ENCODE measurements at regions not wholly inside any gene's neighbourhood (a gene's known extent, or its start where the extent isn't known, plus 50 kb on each side); places are given as distances from the start of the nearest gene placed in this dataset.
A peak's percentile ranks its signal among the peaks of the same experiment; 100 is the strongest.

- H3K4ac ChIP-seq (ENCODE audit: low read length) = no peak overlapping the region
- WGBS, 2 donors (ENCODE audit: extremely low coverage in 2 of 2, insufficient read length in 2 of 2, insufficient replicate concordance in 1 of 2) = no CpG with 5 or more reads among the region's 2 CpGs
These were observed 149.0 kb upstream of the DPH6 start for GRCh38 chr15:35695003-35695402.

DNA sequence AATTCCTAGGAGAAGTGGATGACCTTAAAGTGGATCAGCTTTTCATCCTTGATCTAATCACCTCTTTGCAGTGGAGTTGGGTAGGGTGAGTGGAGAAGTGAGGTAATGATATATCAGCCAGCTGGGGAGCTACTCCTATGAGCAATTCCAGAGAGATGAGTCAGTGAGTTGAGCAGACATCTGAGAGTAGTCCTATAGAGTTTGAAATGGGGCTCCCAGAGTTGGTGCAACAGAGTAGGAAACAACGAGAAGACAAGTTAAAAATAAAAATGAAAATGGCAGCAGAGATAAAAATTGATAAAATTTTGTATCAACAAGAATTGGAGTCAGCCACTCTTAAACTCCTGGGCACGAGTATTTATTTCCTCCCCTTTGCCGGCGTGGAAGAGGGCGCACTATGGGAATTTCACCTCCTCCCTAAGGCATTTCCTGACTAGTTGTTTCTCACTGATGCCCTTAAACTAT is 150.8 kb upstream of the DPH6 start:
- no peak for DNase-seq (ENCODE audit: low spot score)

More at GRCh38 chr15:35695003-35695402, 149.0 kb upstream of the DPH6 start:
- Histone ChIP-seq H3K4me3 (ENCODE audit: low read length in 2 of 2) (no peak overlapping the region), H2AFZ (ENCODE audit: low read length) (no peak overlapping the region), H2AK5ac (ENCODE audit: low read depth, low read length) (no peak overlapping the region), H3K18ac (ENCODE audit: low read length) (no peak overlapping the region), H3K14ac (ENCODE audit: low read length) (no peak overlapping the region), H3K4me1 (ENCODE audit: control insufficient read depth in 2 of 2, insufficient read depth in 1 of 2, low read depth in 1 of 2, low read length in 2 of 2) (peaks cover 6 to 28% of the 10 kb centered on the region in 2 donors), H3K27ac (replicated peaks; ENCODE audit: low read length) (no peak overlapping the region), H3K36me3 (replicated peaks in 1 of 2; ENCODE audit: control insufficient read depth in 2 of 2, insufficient read depth in 2 of 2, low read length in 2 of 2) (no peaks in the 10 kb centered on the region), H3K4me2 (ENCODE audit: insufficient read depth, low read length, poor library complexity, severe bottlenecking) (no peak overlapping the region), H2BK15ac (ENCODE audit: low read length) (no peak overlapping the region), H2BK12ac (ENCODE audit: low read length) (no peak overlapping the region), H3K9me3 (replicated peaks in 1 of 2; ENCODE audit: control insufficient read depth in 2 of 2, insufficient read depth in 1 of 2, low read depth in 1 of 2, low read length in 2 of 2) (no peaks in the 10 kb centered on the region), H4K8ac (ENCODE audit: low read depth, low read length) (no peak overlapping the region), H2BK120ac (ENCODE audit: low read depth, low read length) (no peak overlapping the region), H3K23ac (ENCODE audit: low read depth, low read length, poor library complexity) (no peak overlapping the region), H3K9ac (ENCODE audit: low read depth, low read length, poor library complexity) (no peak overlapping the region), H2BK5ac (ENCODE audit: low read length) (no peak overlapping the region), H3K27me3 (ENCODE audit: control insufficient read depth in 3 of 3, insufficient read depth in 3 of 3, low read depth in 1 of 3, low read length in 3 of 3) (no peaks in the 10 kb centered on the region), H3K79me1 (ENCODE audit: low read depth, low read length) (no peaks in the 10 kb centered on the region), H4K91ac (ENCODE audit: low read depth, low read length, poor library complexity) (no peak overlapping the region)
- DNase-seq (ENCODE audit: low spot score) = no peak

DNA sequence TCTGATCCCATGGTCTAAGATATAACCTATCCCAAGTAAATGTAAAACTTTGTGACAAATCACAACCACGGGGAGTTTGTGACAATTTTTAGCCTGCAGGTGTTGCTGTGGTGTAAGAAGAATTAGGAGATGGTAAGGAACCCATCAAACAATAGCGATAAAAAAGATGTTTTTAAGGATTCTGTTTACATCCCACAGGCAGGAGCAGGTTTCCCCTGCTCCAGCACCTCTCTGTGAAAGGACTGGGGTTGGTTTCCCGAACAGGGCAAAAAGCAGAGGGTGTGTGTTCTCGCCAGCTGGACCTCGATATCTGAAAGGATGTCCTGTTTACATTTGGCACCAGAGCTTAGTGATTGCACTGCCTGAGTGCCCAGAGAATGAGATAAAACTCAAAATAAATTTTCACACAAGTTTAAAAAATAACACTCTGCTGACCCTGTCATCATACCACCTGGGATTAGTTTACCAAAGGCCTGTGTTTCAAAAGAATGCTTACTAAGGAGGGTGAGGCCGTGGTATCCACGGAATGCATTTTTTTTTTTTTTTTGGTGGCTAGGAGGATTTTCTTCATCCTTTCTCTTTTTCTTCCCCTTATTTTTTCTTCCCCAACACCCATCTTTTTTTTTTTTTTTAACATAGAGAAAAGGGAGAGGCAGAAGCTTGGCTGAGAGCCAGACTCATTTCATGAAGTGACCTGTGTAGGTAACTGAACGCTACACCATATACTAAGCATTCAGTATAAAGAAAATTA is 151.8 kb upstream of the DPH6 start:
- peak; percentile 12 for DNase-seq (ENCODE audit: low spot score)
- Histone ChIP-seq H3K18ac (ENCODE audit: low read length) (peak overlapping the region; percentile 65), H2AK5ac (ENCODE audit: low read depth, low read length) (no peak overlapping the region), H2BK120ac (ENCODE audit: low read depth, low read length) (no peak overlapping the region), H3K4me3 (ENCODE audit: low read length in 2 of 2) (no peak overlapping the region), H4K8ac (ENCODE audit: low read depth, low read length) (no peak overlapping the region), H3K9me3 (replicated peaks in 1 of 2; ENCODE audit: control insufficient read depth in 2 of 2, insufficient read depth in 1 of 2, low read depth in 1 of 2, low read length in 2 of 2) (no peaks in the 10 kb centered on the region), H3K4me1 (ENCODE audit: control insufficient read depth in 2 of 2, insufficient read depth in 1 of 2, low read depth in 1 of 2, low read length in 2 of 2) (peaks cover 6 to 27% of the 10 kb centered on the region in 2 donors), H2BK12ac (ENCODE audit: low read length) (no peak overlapping the region), H3K27me3 (ENCODE audit: control insufficient read depth in 3 of 3, insufficient read depth in 3 of 3, low read depth in 1 of 3, low read length in 3 of 3) (no peaks in the 10 kb centered on the region), H2BK15ac (ENCODE audit: low read length) (no peak overlapping the region), H3K79me1 (ENCODE audit: low read depth, low read length) (no peaks in the 10 kb centered on the region), H3K9ac (ENCODE audit: low read depth, low read length, poor library complexity) (no peak overlapping the region), H3K36me3 (replicated peaks in 1 of 2; ENCODE audit: control insufficient read depth in 2 of 2, insufficient read depth in 2 of 2, low read length in 2 of 2) (no peaks in the 10 kb centered on the region), H3K27ac (replicated peaks; ENCODE audit: low read length) (no peak overlapping the region), H2AFZ (ENCODE audit: low read length) (no peak overlapping the region), H4K91ac (ENCODE audit: low read depth, low read length, poor library complexity) (no peak overlapping the region), H3K23ac (ENCODE audit: low read depth, low read length, poor library complexity) (no peak overlapping the region), H3K14ac (ENCODE audit: low read length) (no peak overlapping the region), H3K4me2 (ENCODE audit: insufficient read depth, low read length, poor library complexity, severe bottlenecking) (no peak overlapping the region), H3K4ac (ENCODE audit: low read length) (no peak overlapping the region), H2BK5ac (ENCODE audit: low read length) (no peak overlapping the region)
- WGBS, 2 donors (ENCODE audit: extremely low coverage in 2 of 2, insufficient read length in 2 of 2, insufficient replicate concordance in 1 of 2) = no CpG with 5 or more reads among the region's 8 CpGs

More for the DNA sequence above, 150.8 kb upstream of the DPH6 start:
- no peak overlapping the region for H3K9ac ChIP-seq (ENCODE audit: low read depth, low read length, poor library complexity)
- H2BK120ac ChIP-seq (ENCODE audit: low read depth, low read length) = no peak overlapping the region
- H3K9me3 ChIP-seq (replicated peaks in 1 of 2; ENCODE audit: control insufficient read depth in 2 of 2, insufficient read depth in 1 of 2, low read depth in 1 of 2, low read length in 2 of 2) = no peaks in the 10 kb centered on the region
- no peak overlapping the region for H2AK5ac ChIP-seq (ENCODE audit: low read depth, low read length)
- H4K91ac ChIP-seq (ENCODE audit: low read depth, low read length, poor library complexity) = no peak overlapping the region
- no peaks in the 10 kb centered on the region for H3K27me3 ChIP-seq (ENCODE audit: control insufficient read depth in 3 of 3, insufficient read depth in 3 of 3, low read depth in 1 of 3, low read length in 3 of 3)
- H2BK15ac ChIP-seq (ENCODE audit: low read length) = no peak overlapping the region
- H3K18ac ChIP-seq (ENCODE audit: low read length) = no peak overlapping the region
- WGBS, 2 donors (ENCODE audit: extremely low coverage in 2 of 2, insufficient read length in 2 of 2, insufficient replicate concordance in 1 of 2) = no CpG with 5 or more reads among the region's 5 CpGs
- no peak overlapping the region for H2BK12ac ChIP-seq (ENCODE audit: low read length)
- no peaks in the 10 kb centered on the region for H3K36me3 ChIP-seq (replicated peaks in 1 of 2; ENCODE audit: control insufficient read depth in 2 of 2, insufficient read depth in 2 of 2, low read length in 2 of 2)
- no peak overlapping the region for H3K27ac ChIP-seq (replicated peaks; ENCODE audit: low read length)
- peaks cover 6 to 27% of the 10 kb centered on the region in 2 donors for H3K4me1 ChIP-seq (ENCODE audit: control insufficient read depth in 2 of 2, insufficient read depth in 1 of 2, low read depth in 1 of 2, low read length in 2 of 2)
- no peak overlapping the region for H3K23ac ChIP-seq (ENCODE audit: low read depth, low read length, poor library complexity)
- H3K14ac ChIP-seq (ENCODE audit: low read length) = no peak overlapping the region
- no peak overlapping the region for H2AFZ ChIP-seq (ENCODE audit: low read length)
- no peaks in the 10 kb centered on the region for H3K79me1 ChIP-seq (ENCODE audit: low read depth, low read length)
- H3K4ac ChIP-seq (ENCODE audit: low read length) = no peak overlapping the region
- no peak overlapping the region for H3K4me2 ChIP-seq (ENCODE audit: insufficient read depth, low read length, poor library complexity, severe bottlenecking)
- H4K8ac ChIP-seq (ENCODE audit: low read depth, low read length) = no peak overlapping the region
- H3K4me3 ChIP-seq (ENCODE audit: low read length in 2 of 2) = no peak overlapping the region
- no peak overlapping the region for H2BK5ac ChIP-seq (ENCODE audit: low read length)

GRCh38 chr15:35698331-35698730 is 152.4 kb upstream of the DPH6 start:
- WGBS, 2 donors (ENCODE audit: extremely low coverage in 2 of 2, insufficient read length in 2 of 2, insufficient replicate concordance in 1 of 2) = no CpG with 5 or more reads among the region's 4 CpGs
- Histone ChIP-seq H3K27ac (replicated peaks; ENCODE audit: low read length) (no peak overlapping the region), H3K9ac (ENCODE audit: low read depth, low read length, poor library complexity) (no peak overlapping the region)

More at GRCh38 chr15:35698331-35698730, 152.4 kb upstream of the DPH6 start:
- Histone ChIP-seq H3K18ac (ENCODE audit: low read length) (no peak overlapping the region), H4K91ac (ENCODE audit: low read depth, low read length, poor library complexity) (no peak overlapping the region), H2BK5ac (ENCODE audit: low read length) (no peak overlapping the region), H2BK120ac (ENCODE audit: low read depth, low read length) (no peak overlapping the region), H3K4me2 (ENCODE audit: insufficient read depth, low read length, poor library complexity, severe bottlenecking) (no peak overlapping the region), H2AFZ (ENCODE audit: low read length) (no peak overlapping the region), H2BK12ac (ENCODE audit: low read length) (no peak overlapping the region), H3K36me3 (replicated peaks in 1 of 2; ENCODE audit: control insufficient read depth in 2 of 2, insufficient read depth in 2 of 2, low read length in 2 of 2) (no peaks in the 10 kb centered on the region), H2BK15ac (ENCODE audit: low read length) (no peak overlapping the region), H3K4me3 (ENCODE audit: low read length in 2 of 2) (no peak overlapping the region), H3K27me3 (ENCODE audit: control insufficient read depth in 3 of 3, insufficient read depth in 3 of 3, low read depth in 1 of 3, low read length in 3 of 3) (no peaks in the 10 kb centered on the region), H3K4ac (ENCODE audit: low read length) (no peak overlapping the region), H2AK5ac (ENCODE audit: low read depth, low read length) (no peak overlapping the region), H3K9me3 (replicated peaks in 1 of 2; ENCODE audit: control insufficient read depth in 2 of 2, insufficient read depth in 1 of 2, low read depth in 1 of 2, low read length in 2 of 2) (no peaks in the 10 kb centered on the region), H3K23ac (ENCODE audit: low read depth, low read length, poor library complexity) (no peak overlapping the region), H3K14ac (ENCODE audit: low read length) (no peak overlapping the region), H3K4me1 (ENCODE audit: control insufficient read depth in 2 of 2, insufficient read depth in 1 of 2, low read depth in 1 of 2, low read length in 2 of 2) (peaks cover 6 to 25% of the 10 kb centered on the region in 2 donors), H3K79me1 (ENCODE audit: low read depth, low read length) (no peaks in the 10 kb centered on the region), H4K8ac (ENCODE audit: low read depth, low read length) (no peak overlapping the region)
- DNase-seq (ENCODE audit: low spot score) = no peak
